Vagina (tissue), 2 donors: ENCODE measurements at regions not wholly inside any gene's neighbourhood (a gene's known extent, or its start where the extent isn't known, plus 50 kb on each side); places are given as distances from the start of the nearest gene placed in this dataset.

Experiments used
- CTCF ChIP-seq, 3 experiments: fragments of 450-650 bp in 2 of 3; fragments of 200-600 bp in 1 of 3; sonication (generic) in 1 of 3; IDR thresholded peaks; one replicate each; pipeline ENCODE4 v1.5.1; 2017 to 2019; ENCODE audit warnings: antibody characterized with exemption in 3 of 3, mild to moderate bottlenecking in 2 of 3, moderate library complexity in 2 of 3
- POLR2A ChIP-seq, 2 donors: fragments of 450-650 bp; IDR thresholded peaks; one replicate each; pipeline ENCODE4 v1.6.1; 2017; ENCODE audit warnings: antibody characterized with exemption in 2 of 2, mild to moderate bottlenecking in 2 of 2, moderate library complexity in 2 of 2

- TF ChIP-seq CTCF (IDR thresholded peaks at IDR 0.05) (no peak), POLR2A (IDR thresholded peaks at IDR 0.05) (no peak)
These were observed 56.8 kb upstream of the PRR23E start for GRCh38 chr3:127136024-127136600.
